H1 (cell line): ENCODE measurements at regions not wholly inside any gene's neighbourhood (a gene's known extent, or its start where the extent isn't known, plus 50 kb on each side); places are given as distances from the start of the nearest gene placed in this dataset.

ENCODE experiments used
- KDM1A ChIP-seq: fragments of 200-600, 300-600 bp; sonication (generic); IDR thresholded peaks from 2 replicates; pipeline ENCODE4 v1.7.1; 2016; ENCODE audit warnings: mild to moderate bottlenecking, low read length, borderline replicate concordance
- RAD21 ChIP-seq, 2 experiments: IDR thresholded peaks in 1 of 2; conservative IDR thresholded peaks in 1 of 2; 2 replicates each; pipeline ENCODE4 v1.6.1; 2011; ENCODE audit warnings: low read depth in 2 of 2, low read length in 2 of 2, improper control_type of control experiment in 1 of 2, inconsistent platforms in 1 of 2, mild to moderate bottlenecking in 1 of 2, moderate library complexity in 1 of 2
- RBBP5 ChIP-seq: IDR thresholded peaks from 2 replicates; pipeline ENCODE4 v1.7.1; 2012; ENCODE audit warnings: low read depth, mild to moderate bottlenecking, inconsistent platforms, low read length, moderate library complexity, borderline replicate concordance
- RNF2 ChIP-seq: fragments of 200-900, 300-1000 bp; sonication (generic); IDR thresholded peaks from 2 replicates; pipeline ENCODE4 v1.7.1; 2016; ENCODE audit warnings: borderline replicate concordance, low read depth, mild to moderate bottlenecking, antibody characterized with exemption, low read length; ENCODE audit not compliant: poor library complexity, severe bottlenecking; ENCODE audit errors: missing control alignments
- SIN3A ChIP-seq, 2 experiments: IDR thresholded peaks in 1 of 2; conservative IDR thresholded peaks in 1 of 2; 2 replicates each; pipeline ENCODE4 v1.6.1; 2011 to 2012; ENCODE audit warnings: low read length in 2 of 2, improper control_type of control experiment in 1 of 2, low read depth in 1 of 2, mild to moderate bottlenecking in 1 of 2
- SIX5 ChIP-seq: IDR thresholded peaks from 2 replicates; pipeline ENCODE4 v1.6.1; 2011; ENCODE audit warnings: mild to moderate bottlenecking, low read depth, low read length
- TBP ChIP-seq: IDR thresholded peaks from 2 replicates; pipeline ENCODE4 v1.6.1; 2011; ENCODE audit warnings: low read depth, low read length, improper control_type of control experiment

- TF ChIP-seq RNF2 (no peak), KDM1A (no peak), RAD21 (IDR thresholded peaks at IDR 0.05 in 1 of 2, conservative IDR thresholded peaks at IDR 0.05 in 1 of 2; ENCODE audit: low read depth in 2 of 2, low read length in 2 of 2) (no peak), SIN3A (conservative IDR thresholded peaks at IDR 0.05 in 1 of 2, IDR thresholded peaks at IDR 0.05 in 1 of 2; ENCODE audit: low read depth in 1 of 2, low read length in 2 of 2) (no peak), RBBP5 (no peak), SIX5 (no peak), TBP (no peak)
Measured at GRCh38 chr2:16744521-16744920, 78.9 kb upstream of the CYRIA start (continued).
